ENCODE measurements at regions not wholly inside any gene's neighbourhood (a gene's known extent, or its start where the extent isn't known, plus 50 kb on each side); places are given as distances from the start of the nearest gene placed in this dataset.
A peak's percentile ranks its signal among the peaks of the same experiment; 100 is the strongest.
"Not testable (repeated sequence)": the region's sequence is repeated elsewhere in the genome, so short reads cannot be mapped to it uniquely, and the experiment has no call there.

DNA sequence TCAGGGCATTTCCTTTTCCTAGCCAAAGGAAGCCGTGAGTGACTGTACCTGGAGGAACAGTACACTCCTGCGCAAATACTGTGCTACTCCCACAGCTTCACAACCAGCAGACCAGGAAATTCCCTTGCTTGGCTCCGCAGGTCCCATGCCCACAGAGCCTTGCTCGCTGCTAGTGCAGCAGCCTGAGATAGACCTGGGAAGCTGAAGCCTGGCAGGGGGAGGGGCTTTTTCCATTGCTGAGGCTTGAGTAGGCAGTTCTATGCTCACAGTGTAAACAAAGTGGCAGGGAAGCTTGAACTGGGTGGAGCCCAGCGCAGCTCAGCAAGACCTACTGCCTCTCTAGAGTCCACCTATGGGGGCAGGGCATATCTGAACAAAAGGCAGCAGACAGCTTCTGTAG lies 291.2 kb downstream of the HGF start:
- no peak for DNase-seq (ENCODE audit: low spot score)

DNA sequence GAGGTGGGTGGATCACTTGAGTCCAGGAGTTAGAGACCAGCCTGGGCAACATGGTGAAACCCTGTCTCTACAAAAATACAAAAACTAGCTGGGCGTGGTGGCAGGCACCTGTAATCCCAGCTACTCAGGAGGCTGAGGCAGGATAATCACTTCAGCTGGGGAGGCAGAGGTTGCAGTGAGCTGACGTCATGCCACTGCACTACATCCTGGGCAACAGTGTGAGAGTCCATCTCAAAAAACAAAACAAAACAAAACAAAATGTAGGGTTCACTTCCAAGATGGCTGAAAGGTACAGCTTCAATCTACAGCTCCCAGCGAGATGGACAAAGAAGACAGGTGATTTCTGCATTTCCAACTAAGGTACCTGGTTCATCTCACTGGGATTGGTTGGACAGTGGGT lies 291.6 kb downstream of the HGF start:
- DNase-seq (ENCODE audit: low spot score), result not testable (repeated sequence)

DNA sequence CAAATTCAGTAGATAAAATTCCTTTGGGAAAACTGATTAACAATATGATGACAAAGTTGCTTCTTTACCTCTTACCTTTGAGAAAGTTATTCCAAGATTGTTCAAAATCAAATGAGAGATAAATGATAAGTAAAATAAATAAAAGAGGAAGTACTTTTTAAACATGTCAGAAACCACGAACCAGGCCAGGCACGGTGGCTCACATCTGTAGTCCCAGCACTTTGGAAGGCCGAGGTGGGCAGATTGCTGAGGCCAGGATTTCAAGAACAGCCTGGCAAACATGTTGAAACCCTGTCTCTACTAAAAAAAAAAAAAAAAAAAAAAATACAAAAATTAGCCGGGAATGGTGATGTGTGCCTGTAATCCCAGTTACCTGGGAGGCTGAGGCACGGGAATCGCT lies 296.6 kb downstream of the HGF start:
- no peak for DNase-seq (ENCODE audit: low spot score)

DNA sequence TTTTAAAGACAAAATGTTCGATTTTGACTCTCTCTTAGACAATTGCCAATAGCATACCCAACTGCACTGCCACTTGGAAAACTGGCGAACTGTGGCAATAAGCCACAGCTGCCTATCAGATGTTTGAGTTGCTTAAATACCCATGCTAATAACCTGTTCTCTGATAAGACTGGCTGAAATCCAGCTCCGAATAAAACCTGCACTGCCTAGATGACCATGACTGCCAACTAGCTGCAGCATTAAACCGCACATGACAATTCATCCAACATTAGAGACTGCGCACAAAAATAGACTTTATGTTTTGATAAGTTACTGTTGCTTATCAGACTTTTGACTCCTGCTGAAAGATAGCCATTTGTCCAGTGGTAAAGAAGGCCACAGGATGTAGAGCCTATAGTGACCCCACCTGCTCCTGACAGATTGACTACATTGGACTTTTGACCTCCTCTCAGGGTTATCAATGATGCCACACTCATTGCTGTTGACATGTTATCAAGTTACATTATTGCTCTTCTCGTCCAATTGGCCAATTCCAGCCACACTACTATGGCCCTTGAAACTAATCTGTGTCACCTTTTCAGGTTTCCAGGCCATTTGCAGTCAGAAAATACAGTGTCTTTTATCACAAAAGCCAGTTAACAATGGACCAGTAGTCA lies 299.0 kb downstream of the HGF start:
- DNase-seq (ENCODE audit: low spot score), result no peak

DNA sequence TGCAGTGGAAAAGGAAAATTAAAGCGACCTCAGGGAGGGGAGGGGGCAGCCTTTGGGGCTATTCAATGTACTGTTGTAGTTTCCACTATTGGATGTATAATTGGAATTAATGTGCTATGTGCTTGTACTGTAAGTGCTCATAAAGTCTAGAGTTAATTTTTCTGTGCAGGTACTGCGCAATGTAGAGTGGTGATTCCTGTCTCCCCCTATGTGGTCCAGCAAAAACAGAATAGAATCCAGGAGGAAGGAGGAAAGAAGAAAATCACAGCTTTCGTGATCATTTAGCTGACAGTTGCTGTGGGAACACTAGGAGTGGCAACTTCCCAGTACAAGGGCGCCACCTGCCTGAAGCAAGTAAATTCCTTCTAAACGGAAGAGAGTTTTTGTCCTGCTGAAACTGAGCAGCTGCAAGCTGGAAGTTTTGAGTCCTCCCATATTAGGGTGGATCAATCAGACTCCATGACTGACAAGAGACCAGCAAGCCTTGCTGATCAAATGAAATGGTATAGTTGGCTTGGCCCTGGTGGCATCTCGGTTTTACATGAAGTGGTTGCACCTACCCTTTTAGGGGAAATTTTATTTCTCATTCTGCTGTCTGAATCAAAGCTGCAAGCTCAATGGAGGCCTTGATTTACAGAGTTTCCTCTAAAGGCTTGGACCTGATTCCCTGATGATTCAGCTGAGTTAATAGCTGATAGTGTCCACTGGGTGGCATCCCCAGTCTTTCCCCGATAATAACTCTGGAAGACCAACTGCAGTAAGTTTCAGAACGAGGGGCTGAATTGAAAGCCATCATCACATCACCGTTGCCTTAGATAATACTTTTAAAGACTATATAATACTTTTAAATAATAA lies 299.8 kb downstream of the HGF start:
- DNase-seq (ENCODE audit: low spot score), result peak; percentile 55

DNA sequence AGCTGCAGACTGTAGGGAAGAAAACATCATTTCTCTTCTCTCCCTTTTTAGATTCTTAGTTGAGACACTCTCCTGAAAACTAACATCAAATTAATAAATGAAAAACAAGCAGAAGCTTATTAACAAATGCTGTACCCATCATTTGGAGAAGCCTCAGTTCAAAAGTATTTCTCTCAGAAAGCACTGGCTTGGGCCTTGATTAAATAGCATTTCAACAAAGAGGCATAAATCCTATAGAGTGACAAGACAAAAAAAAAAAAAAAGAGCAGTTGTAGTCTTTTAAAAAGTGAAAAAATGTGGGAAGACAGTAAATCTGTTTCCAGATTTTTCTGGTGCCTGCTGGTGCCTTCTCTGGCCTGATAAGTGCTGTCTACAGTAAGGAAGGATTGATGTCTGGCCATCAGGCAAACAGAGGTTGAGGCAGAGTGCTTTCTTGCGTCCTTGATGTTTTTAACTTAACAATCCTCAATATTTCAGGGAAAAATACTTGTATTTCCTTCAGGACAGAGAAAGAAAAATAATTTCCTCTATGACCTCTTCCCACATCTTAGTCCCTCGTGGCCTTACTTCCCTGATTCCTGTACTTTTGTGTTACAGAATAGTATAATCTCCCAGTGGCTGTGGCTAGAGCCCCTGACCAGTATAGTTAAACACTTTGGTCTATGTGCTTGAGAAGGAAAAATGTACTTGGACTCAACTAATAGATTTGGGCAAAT lies 300.5 kb downstream of the HGF start:
- no peak for DNase-seq (ENCODE audit: low spot score)

DNA sequence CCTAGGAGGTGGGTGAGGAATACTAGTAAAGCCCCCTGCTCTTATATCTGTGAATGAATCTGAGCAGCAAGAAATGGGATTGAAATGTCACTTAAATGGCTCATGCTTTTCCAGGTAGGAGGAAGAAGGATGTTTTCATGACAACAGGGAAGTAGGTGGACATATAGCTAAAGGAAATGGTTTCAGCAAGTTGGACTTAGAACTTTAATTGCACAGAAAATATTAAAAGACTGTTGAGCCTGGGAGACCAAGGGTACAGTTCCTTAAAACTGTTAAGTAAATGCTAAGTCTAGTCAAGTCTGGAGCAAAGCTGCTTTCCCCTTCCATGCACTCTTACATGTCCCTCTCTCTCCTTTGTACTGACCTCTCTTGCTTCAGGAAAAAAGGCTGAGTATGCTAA lies 301.3 kb downstream of the HGF start:
- DNase-seq (ENCODE audit: low spot score), result no peak

DNA sequence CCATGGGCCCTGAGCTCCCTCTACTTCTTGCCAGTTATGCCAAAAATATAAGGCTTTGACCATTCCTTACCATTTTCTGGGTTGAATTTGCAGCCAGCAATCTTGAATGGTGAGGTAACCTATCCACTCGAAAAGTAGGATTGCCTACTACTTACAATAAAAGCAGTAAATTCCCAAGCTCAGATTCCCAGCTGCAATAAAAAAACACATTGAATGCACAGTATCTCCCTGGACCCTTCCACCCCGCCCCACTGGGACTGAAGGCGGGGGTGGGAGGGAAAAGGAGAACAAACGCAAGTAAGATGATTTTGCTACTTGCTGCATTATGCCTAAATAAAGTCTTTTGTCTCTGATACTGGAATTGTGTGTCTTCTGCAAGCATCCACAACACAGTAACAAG lies 301.9 kb downstream of the HGF start:
- no peak for DNase-seq (ENCODE audit: low spot score)

DNA sequence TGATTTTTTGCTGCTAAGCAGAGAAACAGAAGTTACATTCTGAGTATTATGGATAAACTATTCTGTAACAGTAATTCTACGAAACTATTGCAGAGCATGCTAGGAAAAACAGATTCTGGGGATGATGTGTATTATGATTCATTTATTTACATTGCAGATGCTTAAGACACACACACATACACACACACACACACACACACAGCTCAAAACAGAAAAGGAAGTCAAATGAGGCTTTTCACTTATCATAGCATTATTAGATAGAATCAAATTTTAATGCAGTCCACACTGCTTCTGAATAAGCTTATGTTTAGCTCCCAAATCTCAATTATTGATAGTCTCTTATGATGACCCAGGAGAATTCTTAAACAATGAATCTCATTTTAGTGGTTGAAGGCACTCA lies 307.2 kb downstream of the HGF start:
- DNase-seq (ENCODE audit: low spot score), result no peak

DNA sequence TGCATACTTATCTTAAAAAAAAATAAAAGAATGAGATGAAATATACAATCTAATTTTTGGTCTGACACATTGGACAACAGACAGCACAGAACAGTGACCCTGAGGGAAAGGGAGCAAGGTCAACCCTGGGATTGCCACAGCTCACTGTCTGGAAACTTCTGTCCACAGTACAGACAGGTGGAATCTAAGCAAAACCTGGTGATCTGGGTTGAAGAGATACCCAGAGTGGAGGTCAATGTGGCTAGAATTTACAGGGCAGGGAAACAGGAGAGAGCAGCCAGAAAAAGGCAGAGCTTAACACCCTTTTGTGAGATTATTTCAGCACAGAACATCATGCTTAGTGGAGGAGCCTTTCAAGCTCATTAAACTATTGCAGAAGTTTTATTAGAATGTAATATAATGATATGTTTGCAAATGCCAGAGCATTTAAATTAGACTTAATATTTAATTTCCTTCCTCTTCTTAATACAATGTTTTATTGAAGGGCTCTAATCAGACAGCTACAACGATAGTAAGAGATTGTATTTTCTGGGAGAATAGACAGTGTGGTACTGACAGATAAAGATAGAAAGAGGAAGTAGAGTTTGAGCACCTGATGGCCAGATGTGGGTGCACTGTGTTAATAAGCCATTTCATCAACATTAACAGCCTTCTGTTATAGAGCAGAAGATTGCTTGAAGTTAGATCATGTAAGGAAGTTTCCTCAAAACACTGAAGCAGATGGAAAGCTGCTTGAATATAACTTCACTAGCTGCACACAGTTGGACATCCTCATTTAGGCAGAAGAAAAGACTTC lies 309.4 kb downstream of the HGF start:
- DNase-seq (ENCODE audit: low spot score), result no peak

DNA sequence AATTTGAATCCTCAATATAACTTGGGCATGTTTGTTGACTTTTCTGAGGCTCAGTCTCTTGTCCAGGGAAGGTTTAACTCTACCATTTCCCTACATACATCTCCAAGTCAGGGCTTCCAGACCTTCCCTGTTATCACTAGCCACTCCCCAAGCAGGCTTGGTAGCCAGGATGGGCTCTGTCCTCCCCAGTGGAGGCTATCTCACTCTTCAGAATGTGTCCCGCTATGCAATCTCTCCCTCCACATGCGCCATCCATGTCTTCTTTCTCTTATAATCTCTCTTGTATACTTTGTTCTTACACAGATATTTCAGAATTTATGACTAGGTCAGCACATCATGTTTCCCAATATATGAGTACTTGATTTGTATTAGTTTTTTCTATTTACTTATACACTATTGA lies 310.4 kb downstream of the HGF start:
- no peak for DNase-seq (ENCODE audit: low spot score)

DNA sequence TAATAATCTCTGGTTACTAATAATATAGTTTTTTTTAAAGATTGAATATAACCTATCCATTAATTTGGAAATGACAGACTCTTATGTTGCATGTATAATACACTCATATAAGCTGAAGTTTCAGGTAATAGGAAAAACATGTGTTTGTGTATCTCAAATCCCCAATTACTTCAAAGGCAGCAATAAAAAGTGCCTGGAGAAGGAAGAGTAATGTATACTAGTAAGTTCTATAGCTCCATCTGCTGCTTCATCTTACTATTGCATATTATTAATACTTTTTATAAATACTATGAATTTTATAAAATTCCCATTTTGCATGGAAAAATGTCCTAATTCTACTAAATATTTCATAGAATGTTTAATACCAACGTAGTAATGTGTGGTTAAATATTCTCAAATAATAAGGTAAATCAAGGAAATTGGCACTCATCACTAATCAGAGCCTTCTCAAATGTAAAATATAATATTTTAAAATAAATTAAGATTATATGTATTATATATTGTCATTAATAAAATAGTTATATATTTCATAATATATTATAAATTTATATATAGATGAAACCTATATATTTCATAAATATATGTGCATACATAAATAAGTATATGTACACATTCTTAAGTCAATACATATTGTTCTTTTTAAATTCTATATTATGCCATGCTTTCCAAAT lies 311.9 kb downstream of the HGF start:
- DNase-seq (ENCODE audit: low spot score), result peak; percentile 48

DNA sequence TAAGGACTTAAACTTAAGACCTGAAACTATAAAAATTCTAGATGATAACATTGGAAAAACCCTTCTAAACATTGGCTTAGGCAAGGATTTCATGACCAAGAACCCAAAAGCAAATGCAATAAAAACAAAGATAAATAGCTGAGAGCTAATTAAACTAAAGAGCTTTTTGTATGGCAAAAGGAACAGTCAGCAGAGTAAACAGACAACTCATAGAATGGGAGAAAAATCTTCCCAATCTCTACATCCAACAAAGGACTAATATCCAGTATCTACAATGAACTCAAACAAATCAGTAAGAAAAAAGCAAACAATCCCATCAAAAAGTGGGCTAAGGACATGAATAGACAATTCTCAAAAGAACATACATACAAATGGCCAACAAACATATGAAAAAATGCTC lies 316.1 kb downstream of the HGF start:
- DNase-seq (ENCODE audit: low spot score), result not testable (repeated sequence)

DNA sequence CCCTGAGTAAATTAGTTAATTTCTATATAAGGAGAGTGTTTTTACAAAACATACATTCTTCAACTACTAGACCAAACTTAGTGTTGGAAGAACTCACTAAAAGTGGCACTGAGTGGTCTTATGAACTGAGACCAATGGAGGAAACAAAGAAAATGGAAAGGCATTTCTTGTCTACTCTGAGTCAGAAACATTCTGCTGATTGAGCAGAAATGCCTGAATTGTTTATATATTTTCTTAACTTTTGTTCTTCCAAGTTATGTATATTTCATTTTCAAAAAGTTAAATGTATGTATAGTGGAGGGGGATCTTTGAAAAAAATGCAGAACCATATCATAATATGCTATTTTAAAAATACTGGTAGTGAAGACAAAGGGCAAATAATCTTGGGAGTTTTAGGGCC lies 320.7 kb downstream of the HGF start:
- no peak for DNase-seq (ENCODE audit: low spot score)

DNA sequence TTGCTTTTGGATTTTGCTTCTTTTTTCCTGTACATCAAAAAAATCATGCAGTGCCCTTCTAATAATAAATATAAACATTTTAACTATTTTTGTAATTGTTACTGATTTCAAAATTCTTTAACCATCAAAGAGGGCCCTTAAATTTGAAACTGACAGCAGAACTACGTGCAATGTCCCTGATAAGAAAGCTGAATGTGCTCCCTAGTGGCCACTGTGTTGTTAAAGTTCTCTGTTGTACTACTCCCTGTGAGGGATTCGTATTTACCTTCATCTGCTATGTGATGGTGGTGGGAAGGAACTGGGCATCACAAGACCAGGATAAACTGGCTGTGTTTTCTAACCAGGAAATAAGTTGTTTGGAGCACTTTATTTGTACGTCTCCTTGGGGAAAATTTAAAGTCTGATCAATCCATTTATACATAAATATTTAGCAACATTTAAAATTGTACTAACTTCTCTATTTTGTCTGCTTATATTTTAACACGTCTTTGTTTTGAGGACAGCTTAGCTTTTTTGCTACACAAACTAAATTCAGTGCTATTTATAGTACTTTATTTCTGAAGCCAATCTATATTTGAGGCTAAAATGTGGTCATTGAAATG lies 322.4 kb downstream of the HGF start:
- DNase-seq (ENCODE audit: low spot score), result peak; percentile 26

DNA sequence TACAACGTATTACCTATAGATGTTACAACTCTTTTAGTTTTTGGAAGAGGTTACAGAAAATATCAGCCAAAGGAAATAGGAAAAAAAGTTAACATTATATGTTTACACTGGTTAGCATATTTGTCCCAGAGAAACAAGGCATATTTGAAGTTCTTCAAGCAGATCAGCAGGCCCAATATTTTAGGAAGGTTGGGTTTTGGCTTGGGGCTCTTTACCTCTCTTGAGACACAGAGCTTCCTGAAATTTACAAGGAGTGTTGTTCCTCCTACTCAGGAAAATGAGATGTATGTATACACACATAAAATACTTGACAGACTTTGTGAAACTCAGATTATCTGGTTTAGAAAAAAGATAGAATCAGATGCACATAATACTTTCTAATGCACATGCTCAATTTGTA lies 323.6 kb downstream of the HGF start:
- no peak for DNase-seq (ENCODE audit: low spot score)

DNA sequence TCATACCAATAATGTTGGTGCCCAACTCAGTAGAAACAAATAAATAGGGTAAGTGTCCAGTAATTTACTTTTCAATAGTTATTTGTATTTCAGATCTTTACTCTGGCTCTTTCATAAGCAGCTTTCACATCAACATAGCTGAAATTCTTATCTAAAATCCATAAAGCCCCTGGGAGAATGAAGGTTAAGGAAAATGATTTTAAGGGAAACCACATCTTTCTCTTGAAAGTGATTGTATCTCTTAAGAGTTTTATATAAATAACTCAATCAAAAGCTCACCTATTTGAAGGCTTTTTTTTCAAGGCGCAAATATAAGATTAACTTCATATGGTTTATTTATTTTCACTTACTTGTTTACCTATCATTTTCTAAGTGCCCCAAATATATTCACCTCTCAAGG lies 324.4 kb downstream of the HGF start:
- no peak for DNase-seq (ENCODE audit: low spot score)

DNA sequence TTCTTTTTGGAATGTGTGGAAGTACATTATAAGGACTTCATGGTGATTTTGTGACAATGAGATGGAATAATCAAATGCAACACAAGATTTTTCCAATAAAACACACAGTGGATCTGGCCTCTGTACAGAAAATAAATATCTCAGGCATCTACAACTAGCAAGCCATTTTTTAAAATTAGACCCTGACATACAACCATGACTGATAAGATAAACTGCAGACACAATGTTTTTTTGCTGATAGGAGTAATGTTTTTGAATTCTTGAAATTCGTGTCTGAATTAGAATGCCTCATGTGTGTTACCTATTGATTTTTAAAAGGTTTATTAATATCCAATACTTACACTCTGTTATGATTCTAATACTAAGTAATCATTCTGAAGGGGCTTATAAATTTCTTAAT lies 328.1 kb downstream of the HGF start:
- no peak for DNase-seq (ENCODE audit: low spot score)

DNA sequence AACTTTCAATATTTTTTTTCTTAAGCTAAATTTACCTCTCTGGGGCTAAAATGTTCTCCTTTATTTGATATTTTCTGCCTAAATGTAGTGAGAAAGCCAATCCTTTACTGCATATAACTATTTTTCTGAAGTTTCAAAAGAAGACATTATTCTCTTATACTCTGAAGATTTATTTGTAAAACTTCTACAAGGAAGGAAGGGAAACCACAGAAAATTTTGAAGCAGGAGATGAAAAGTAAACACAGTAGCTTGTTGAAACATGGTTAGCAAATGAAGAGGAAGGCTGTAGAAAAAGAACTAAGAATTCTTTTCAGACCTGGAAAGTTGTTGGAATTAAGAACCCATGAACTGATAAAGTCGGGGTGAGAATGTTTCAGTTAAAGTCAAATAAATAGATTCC lies 330.3 kb downstream of the HGF start:
- DNase-seq (ENCODE audit: low spot score), result no peak

DNA sequence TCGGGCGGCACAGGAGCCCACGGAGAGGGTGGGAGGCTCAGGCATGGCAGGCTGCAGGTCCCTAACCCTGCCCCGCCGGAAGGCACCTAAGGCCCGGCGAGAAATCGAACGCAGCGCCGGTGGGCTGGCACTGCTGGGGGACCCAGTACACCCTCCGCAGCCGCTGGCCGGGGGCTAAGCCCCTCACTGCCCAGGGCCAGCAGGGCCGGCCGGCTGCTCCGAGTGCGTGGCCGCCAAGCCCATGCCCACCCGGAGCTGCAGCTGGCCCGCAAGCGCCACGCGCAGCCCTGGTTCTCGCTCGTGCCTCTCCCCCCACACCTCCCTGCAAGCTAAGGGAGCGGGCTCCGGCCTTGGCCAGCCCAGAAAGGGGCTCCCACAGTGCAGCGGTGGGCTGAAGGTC lies 332.7 kb downstream of the HGF start:
- DNase-seq (ENCODE audit: low spot score), result not testable (repeated sequence)

DNA sequence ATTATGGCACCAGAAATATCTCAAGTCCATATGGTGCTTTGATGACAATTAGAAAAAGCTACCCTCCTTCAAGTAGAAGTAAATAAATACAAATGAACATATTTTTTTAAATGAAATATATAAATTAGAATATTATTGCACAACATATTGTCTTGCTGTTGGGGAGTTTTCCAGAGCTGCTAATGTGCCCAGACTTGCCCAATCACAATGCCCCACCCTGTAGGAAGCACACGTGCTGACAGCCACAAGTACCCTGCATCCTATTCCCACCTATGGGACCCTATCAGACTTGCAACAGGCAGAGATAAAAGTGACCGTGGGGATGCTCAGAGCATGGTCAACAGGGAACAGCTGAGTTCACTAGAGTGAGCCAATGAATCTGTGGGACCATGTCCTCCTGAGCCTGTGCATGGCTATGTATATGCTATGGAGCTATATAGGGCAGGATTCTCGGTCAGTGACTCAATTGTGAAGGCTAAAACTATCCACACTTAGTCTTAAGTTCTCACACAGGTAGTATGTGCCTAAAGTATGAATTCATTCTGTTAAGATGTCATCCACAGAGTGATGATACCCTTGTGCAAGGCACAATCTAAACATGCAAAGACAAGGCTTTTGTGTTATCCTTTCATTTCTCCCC lies 336.0 kb downstream of the HGF start:
- DNase-seq (ENCODE audit: low spot score), result no peak
